Suprapubic skin (tissue), 3 donors: ENCODE measurements at regions not wholly inside any gene's neighbourhood (a gene's known extent, or its start where the extent isn't known, plus 50 kb on each side); places are given as distances from the start of the nearest gene placed in this dataset.

Source experiments
- POLR2A ChIP-seq, 2 donors: fragments of 450-650 bp; IDR thresholded peaks; one replicate each; pipeline ENCODE4 v1.6.1; 2017; ENCODE audit warnings: antibody characterized with exemption in 2 of 2, mild to moderate bottlenecking in 2 of 2, moderate library complexity in 2 of 2
- TF ChIP-seq, protein P1 (sequence below), 2 donors: fragments of 200-600 bp in 1 of 2; fragments of 450-650 bp in 1 of 2; sonication (generic) in 1 of 2; IDR thresholded peaks; one replicate each; pipeline ENCODE4 v1.5.1; 2016 to 2019; ENCODE audit warnings: antibody characterized with exemption in 2 of 2, mild to moderate bottlenecking in 1 of 2, moderate library complexity in 1 of 2

DNA sequence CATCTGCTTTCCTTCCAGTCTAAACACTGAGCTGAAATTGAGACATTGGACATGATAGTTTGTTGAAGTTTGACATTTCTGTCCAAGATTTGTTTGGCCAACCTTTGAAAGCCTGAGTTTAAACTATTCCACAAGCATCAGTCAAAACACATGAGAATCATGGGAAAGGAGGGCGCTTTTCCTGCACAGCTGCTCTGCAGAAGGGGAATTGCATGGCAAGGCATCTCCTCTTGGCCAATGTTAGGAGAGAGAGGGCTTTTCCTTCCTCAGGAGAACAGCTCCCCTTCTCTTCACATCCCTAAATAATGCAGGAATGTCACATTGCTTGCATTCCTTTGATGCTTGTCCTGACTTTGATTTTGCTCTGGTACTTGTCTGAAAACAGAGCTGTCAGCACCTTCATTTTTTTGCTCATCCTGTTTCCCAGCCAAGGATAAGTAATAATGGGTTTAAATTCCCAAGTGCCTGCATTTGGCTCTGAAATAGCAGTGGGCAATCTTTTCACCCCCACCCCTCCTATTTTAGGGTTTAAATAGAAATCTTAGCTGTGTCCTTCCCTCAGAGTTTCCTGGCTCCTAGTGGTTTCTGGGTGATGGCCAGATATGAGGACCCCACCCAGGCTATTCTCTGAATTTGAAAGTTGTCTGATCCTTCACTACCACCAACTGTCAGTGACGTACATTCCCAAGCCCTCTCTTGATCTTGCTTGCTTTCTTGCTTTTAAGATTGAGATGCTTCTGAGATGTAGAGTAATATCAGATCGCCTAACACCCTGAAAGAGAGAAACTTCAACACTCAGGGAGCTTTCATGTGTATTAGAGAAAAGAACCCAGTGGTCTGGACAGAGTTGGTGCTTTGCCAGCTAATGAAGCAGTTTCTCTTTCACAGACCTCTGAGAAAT, 75.2 kb upstream of the NPVF start:
- TF ChIP-seq POLR2A (IDR thresholded peaks at IDR 0.05), result no peak
- TF ChIP-seq, protein P1, sequence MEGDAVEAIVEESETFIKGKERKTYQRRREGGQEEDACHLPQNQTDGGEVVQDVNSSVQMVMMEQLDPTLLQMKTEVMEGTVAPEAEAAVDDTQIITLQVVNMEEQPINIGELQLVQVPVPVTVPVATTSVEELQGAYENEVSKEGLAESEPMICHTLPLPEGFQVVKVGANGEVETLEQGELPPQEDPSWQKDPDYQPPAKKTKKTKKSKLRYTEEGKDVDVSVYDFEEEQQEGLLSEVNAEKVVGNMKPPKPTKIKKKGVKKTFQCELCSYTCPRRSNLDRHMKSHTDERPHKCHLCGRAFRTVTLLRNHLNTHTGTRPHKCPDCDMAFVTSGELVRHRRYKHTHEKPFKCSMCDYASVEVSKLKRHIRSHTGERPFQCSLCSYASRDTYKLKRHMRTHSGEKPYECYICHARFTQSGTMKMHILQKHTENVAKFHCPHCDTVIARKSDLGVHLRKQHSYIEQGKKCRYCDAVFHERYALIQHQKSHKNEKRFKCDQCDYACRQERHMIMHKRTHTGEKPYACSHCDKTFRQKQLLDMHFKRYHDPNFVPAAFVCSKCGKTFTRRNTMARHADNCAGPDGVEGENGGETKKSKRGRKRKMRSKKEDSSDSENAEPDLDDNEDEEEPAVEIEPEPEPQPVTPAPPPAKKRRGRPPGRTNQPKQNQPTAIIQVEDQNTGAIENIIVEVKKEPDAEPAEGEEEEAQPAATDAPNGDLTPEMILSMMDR (IDR thresholded peaks at IDR 0.05), result no peak
